ENCODE measurements at regions not wholly inside any gene's neighbourhood (a gene's known extent, or its start where the extent isn't known, plus 50 kb on each side); places are given as distances from the start of the nearest gene placed in this dataset.
A peak's percentile ranks its signal among the peaks of the same experiment; 100 is the strongest.
"Not testable (repeated sequence)": the region's sequence is repeated elsewhere in the genome, so short reads cannot be mapped to it uniquely, and the experiment has no call there.

DNA sequence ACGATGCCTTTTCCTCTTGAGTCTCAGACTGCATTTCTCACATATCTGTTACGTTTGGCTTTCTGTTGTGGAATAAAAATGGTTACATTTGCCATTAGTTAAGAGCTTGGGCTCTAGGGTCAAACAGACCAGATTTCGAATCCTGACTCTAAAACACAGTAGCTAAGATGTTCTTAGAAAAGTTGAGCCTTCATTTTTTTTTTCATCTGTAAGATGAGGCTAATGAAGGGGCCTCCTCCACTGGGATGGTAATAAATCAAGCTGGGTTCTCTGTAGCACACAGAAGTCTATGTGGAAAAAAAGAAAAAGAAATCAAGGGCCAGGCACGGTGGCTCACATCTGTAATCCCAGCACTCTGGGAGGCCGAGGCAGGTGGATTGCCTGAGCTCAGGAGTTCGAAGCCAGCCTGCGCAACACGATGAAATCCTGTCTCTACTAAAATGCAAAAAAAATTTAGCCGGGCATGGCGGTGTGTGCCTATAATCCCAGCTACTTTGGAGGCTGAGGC is 49.9 kb upstream of the CAPRIN1 start:
- no peak for DNase-seq (ENCODE audit: low spot score)

- DNase-seq (ENCODE audit: low spot score) = no peak
Measured at GRCh38 chr11:33999393-33999792, 52.1 kb upstream of the CAPRIN1 start.

DNA sequence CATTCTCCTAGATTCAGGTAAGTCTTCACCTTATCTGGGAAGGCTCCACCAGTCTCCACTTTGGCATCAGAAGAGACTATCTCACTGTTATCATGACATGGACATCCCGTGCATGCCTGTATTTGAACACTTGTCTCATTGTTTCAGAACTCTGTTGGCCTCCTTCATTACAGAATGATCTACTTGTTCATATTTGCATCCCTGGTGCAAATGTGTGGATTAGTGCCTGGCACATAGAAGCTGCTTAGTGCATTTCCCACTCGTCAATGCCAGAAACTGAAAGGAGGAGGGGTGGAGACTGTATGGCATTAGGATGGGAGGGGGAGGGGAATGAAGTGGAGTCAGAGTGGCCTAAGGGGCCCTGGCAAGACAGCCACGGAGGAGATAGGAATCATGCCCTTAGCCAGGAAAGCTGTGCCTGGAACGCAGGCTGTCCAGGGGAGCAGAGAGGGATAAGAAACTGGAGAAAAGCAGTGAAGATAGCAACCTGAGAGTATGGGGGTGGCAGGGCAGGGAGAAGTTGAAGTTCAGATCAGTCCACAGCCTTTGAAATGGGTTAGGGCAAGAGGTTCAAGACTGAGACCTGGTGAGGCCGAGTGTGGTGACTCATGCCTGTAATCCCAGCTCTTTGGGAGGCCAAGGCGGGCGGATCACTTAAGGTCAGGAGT is 53.8 kb upstream of the CAPRIN1 start:
- peak; percentile 8 for DNase-seq (ENCODE audit: low spot score)

DNA sequence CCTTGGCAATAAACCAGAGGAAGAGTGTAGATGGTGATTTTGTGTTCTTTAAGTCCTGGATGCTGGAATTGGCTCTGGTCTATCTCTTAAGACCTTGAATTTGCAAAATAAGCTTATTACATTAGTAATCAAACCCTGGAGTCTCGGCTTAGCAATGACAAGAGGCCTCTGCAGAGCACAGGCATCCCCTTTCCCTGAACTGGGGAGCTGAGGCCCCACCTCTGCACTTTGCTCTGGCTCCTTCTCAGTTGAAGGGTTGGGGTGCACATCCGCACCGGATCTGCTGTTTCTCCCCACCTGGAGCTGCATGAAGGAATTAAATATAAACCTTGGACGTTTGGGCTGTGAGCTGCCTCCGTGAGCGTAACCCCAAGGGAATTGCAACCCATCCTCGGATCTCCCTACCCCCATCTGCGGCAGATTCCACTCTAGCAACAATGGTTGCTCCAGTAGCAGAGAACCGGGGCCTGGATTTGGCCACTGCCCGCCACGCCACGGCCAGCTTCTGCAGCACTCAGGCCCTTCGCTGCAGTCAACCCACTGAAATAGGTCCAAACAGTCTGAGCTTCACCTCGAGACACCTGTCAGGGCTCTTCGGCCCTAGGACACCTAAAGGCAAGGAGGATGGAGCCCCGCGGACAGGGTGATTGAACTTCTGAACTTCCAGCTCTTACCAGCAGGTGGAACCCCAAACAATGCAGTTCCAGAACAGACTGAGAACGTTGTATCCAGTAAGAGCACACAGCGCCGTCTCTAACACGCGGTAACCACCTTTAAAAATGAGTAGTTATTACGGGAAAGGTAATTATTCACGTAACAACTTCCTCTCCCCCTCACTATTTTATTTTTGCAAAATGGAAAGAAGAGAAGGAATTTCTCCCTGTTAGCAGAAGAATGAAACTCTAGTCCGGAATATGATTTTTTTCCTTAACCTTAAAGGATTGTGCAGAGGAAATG is 54.8 kb upstream of the CAPRIN1 start:
- DNase-seq (ENCODE audit: low spot score) = peak; percentile 76

- DNase-seq (ENCODE audit: low spot score) = no peak
Measured at GRCh38 chr11:33994937-33995336, 56.6 kb upstream of the CAPRIN1 start.

DNA sequence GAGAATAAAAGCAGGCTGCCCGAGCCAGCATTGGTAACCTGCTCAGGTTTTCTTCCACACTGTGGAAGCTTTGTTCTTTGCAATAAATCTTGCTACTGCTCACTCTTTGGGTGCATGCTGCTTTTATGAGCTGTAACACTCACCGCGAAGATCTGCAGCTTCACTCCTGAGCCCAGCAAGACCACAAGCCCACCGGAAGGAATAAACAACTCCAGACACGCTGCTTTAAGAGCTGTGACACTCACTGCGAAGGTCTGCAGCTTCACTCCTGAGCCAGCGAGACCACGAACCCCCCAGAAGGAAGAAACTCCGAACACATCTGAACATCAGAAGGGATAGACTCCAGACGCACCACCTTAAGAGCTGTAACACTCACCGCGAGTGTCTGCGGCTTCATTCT is 60.4 kb upstream of the CAPRIN1 start:
- DNase-seq (ENCODE audit: low spot score) = not testable (repeated sequence)

DNA sequence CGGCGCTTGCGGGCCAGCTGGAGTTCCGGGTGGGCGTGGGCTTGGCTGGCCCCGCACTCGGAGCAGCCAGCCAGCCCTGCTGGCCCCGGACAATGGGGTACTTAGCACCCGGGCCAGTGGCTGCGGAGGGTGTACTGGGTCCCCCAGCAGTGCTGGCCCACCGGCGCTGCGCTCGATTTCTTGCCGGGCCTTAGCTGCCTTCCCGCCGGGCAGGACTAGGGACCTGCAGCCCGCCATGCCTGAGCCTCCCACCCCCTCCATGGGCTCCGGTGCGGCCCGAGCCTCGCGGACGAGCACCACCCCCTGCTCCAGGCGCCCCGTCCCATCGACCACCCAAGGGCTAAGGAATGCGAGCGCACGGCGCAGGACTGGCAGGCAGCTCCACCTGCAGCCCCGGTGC is 61.4 kb upstream of the CAPRIN1 start:
- not testable (repeated sequence) for DNase-seq (ENCODE audit: low spot score)

DNA sequence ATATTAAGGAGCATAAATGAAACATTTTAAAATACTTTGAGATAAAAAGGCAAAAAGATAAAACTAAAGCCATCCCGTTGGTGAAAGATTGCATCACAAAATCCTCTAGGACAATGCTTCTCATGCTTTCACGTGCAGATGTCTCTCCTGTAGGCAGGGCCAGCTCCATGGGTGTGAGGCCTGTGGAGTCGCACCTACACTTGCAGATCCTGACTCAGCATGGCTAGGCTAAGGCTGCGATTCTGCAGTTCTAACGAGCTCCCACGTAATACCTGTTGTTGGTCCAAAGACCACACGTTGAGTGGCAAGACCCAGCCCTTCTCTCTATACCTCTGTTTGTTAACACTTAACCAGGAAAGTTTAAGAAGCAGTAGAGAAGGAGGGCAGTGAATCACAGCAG is 62.1 kb upstream of the CAPRIN1 start:
- DNase-seq (ENCODE audit: low spot score) = no peak

GRCh38 chr11:33988586-33989370 is 62.8 kb upstream of the CAPRIN1 start:
- no peak for DNase-seq (ENCODE audit: low spot score)

DNA sequence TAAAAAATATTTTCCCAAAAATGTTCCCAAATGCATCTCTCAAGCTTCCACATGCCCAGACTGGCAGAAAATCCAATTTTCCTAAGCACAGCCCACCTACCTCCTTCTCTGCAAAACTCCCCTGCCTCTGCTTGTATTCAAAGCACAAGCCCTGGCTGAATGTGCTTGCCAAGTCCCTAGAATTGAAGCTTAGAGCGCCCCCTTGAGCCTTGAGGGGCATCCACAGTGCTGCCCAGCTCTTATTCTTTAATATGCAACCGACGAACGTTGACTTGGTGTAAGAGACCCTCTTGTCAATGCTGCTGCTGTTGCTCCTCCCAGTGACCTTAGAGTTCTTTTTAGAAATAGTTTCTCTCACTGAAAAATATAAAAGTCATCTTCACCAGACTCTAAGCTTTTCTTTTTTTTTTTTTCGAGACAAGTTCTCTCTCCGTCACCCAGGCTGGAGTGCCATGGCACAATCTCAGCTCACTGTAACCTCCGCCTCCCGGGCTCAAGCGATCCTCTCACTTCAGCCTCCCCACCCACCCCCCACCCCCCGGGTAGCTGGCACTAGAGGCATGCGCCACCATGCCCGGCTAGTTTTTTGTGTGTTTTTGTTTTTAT is 63.5 kb upstream of the CAPRIN1 start:
- peak; percentile 70 for DNase-seq (ENCODE audit: low spot score)

DNA sequence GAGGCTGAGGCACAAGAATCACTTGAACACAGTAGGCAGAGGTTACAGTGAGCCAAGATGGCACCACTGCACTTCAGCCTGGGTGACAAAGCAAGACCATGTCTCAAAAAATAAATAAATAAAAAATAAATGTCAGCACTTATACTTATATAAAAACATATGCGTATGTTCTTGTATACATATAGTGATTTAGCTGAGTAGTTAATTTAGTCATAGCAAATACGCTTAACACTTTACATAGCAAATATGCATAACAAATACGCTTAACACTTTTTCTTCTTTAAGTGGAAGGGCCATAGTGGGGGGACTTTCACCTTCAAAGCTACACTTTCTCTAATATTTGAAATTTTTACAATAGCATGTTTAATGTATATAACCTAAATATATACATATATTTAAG is 64.0 kb upstream of the CAPRIN1 start:
- DNase-seq (ENCODE audit: low spot score) = no peak

DNA sequence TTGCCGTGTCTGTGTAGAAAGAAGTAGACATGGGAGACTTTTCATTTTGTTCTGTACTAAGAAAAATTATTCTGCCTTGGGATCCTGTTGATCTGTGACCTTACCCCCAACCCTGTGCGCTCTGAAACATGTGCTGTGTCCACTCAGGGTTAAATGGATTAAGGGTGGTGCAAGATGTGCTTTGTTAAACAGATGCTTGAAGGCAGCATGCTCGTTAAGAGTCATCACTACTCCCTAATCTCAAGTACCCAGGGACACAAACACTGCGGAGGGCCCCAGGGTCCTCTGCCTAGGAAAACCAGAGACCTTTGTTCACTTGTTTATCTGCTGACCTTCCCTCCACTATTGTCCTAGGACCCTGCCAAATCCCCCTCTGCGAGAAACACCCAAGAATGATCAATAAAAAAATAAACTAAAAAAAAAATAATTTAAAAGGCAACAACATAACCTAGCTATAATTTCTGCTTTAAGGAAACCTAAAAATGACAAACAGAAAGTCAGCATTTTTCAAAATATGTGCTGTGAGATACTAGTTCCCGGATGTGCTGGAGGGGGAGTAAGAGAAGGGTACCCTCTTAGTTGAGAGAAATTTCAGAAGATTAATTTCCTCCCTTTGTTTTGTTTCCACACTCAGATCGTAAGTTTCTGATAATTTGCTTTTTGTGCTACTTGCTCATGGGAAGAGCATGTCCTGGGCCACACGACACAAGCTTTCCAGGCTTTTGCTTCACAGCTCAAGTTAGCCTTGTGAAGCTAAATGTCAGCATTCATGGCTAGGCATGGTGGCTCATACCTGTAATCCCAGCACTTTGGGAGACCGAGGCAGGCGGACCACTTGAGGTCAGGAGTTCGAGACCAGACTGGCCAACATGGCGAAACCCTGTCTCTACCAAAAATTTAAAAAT is 64.7 kb upstream of the CAPRIN1 start:
- DNase-seq (ENCODE audit: low spot score) = not testable (repeated sequence)

DNA sequence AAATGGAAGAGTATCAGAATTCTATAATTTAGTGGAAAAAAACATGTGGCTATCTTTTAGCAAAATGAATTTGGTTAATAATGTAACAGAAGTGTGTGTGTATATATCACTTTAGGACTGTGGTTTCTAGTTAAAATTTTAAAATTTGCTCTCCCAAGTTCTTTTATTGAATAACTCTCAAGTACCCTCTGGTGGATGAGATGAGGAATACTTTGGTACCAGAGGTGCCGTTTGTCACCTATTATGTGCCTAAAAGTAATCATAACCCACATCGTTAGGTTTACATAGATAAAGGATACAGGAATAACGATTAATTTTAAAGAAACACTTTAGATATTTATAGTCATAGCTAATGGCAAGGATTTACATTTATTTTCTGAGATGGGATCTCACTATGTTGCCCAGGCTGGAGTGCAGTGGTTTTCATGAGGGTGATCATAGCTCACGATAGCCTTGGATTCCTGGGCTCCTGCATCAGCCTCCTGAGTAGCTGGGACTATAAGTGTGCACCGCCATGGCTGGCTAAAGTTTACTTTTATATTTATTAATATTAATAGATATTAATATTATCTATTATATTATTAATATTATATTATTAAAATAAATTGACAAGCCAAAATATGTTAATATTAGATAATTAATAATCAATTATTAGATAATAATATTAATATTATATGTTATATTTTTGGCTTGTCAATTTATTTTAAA is 66.7 kb upstream of the CAPRIN1 start:
- no peak for DNase-seq (ENCODE audit: low spot score)

DNA sequence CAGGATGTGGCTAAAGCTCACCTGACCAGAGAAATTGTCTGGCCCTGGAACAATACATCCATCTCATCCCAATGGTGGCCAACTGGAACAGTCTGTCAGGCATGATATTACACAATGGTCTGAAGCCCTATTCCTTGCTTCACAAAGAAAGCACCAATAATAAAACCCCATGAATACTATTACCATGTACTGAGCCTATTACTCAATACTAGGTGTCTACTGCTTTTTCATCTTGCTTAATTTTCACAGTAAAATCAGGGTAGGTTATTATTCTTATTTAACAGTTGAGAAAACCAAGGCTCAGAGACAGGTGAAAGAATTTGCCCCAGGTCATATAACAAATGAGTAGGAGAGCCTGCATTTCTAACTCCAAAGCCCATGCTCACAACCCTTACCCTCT is 68.9 kb upstream of the CAPRIN1 start:
- no peak for DNase-seq (ENCODE audit: low spot score)

- no peak for DNase-seq (ENCODE audit: low spot score)
Measured at GRCh38 chr11:33980897-33981296, 70.6 kb upstream of the CAPRIN1 start.

- DNase-seq (ENCODE audit: low spot score) = no peak
Measured at GRCh38 chr11:33978376-33978775, 73.2 kb upstream of the CAPRIN1 start.

DNA sequence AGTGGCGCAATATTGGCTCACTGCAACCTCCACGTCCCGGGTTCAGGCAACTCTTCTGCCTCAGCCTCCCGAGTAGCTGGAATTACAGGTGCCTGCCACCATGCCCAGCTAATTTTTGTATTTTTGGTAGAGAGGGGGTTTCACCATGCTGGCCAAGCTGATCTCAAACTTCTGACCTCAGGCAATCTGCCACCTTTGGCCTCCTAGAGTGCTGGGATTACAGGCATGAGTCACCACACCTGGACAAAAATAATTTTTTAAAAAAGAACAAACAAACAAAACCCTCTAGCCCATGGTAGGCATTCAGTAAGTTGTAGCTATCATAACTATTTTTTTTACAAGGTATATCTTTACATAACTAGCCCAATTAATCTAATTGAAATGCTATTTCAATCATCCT is 73.9 kb upstream of the CAPRIN1 start:
- no peak for DNase-seq (ENCODE audit: low spot score)

DNA sequence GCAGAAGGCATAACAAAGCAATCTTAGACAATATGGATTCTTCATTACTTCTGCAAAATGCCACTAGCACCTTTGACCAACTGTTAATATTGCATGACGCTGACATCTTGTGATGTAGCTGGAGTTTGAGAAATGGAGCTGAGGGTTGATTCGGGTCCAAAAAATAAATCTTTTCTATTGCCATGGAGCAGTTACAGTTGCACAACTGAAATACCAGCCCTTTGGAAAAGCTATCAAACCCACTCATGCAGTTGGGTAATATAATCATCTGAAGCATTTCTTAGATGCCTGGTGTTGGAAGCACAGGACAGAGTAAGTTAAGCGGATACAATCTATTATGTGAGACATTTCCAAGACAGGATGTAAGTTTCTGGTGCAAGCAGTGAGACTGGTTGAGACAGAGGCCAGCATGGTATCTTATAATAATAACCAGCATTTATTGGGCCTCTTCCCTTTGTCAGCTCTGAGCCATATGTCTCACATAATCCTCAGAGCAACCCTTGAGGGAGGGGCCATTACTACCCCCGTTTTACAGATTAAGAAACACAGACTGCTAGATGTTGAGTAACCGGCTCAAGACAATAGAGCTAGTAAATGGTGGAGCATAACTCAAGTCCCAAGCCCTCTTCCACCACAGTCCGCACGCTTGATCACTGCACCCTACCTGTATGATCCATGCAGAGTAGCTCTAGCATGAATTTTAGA is 74.9 kb upstream of the CAPRIN1 start:
- DNase-seq (ENCODE audit: low spot score) = no peak

GRCh38 chr11:33974804-33975203 is 76.7 kb upstream of the CAPRIN1 start:
- DNase-seq (ENCODE audit: low spot score) = no peak
